ENCODE measurements at regions not wholly inside any gene's neighbourhood (a gene's known extent, or its start where the extent isn't known, plus 50 kb on each side); places are given as distances from the start of the nearest gene placed in this dataset.

- H3K4me1 ChIP-seq (ENCODE audit: low read depth): no peaks in the 10 kb centered on the region
- ATAC-seq (no peak), DNase-seq (no peak)
- intact Hi-C loops (cut with DNase I, micrococcal nuclease): no loop called here
- H3K36me3 ChIP-seq (ENCODE audit: low read depth): no peaks in the 10 kb centered on the region
- H3K9me3 ChIP-seq: no peaks in the 10 kb centered on the region
- no peak overlapping the region for H3K4me3 ChIP-seq
- TF ChIP-seq CTCF (IDR thresholded peaks at IDR 0.05): no peak
Observed at GRCh38 chr7:136064627-136065237, 87.6 kb upstream of the MTPN start.

DNA sequence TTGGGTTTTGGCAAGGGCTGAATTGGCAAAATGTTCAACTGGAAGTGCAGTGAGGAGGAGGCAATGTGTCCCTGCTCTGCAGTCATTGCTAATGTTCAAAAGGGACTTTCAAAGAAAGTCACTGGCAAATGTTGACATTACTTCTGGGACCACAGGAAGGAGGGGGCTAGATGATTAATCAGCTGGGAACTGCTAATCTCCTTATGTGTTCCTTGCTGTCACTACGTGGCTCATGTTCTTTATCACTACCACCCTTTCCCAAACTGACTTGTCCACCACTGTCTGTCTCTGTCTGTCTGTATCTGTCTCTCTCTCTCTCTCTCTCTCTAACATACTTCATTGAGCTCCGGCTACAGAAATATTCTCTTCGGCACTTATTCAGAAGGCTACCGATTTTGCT lies 86.9 kb upstream of the MTPN start:
- H3K4me3 ChIP-seq: no peak overlapping the region
- no peaks in the 10 kb centered on the region for H3K4me1 ChIP-seq (ENCODE audit: low read depth)
- H3K36me3 ChIP-seq (ENCODE audit: low read depth): no peaks in the 10 kb centered on the region
- intact Hi-C loops (cut with DNase I, micrococcal nuclease): no loop called here
- ATAC-seq (no peak), DNase-seq (no peak)
- no peaks in the 10 kb centered on the region for H3K9me3 ChIP-seq
- TF ChIP-seq CTCF (IDR thresholded peaks at IDR 0.05): no peak

GRCh38 chr7:136063326-136063666 lies 86.1 kb upstream of the MTPN start:
- TF ChIP-seq CTCF (IDR thresholded peaks at IDR 0.05): no peak
- H3K4me1 ChIP-seq (ENCODE audit: low read depth): no peaks in the 10 kb centered on the region
- H3K9me3 ChIP-seq: no peaks in the 10 kb centered on the region
- intact Hi-C loops (cut with DNase I, micrococcal nuclease): no loop called here
- DNase-seq: no peak
- H3K36me3 ChIP-seq (ENCODE audit: low read depth): no peaks in the 10 kb centered on the region
- no peak for ATAC-seq
- H3K4me3 ChIP-seq: no peak overlapping the region

DNA sequence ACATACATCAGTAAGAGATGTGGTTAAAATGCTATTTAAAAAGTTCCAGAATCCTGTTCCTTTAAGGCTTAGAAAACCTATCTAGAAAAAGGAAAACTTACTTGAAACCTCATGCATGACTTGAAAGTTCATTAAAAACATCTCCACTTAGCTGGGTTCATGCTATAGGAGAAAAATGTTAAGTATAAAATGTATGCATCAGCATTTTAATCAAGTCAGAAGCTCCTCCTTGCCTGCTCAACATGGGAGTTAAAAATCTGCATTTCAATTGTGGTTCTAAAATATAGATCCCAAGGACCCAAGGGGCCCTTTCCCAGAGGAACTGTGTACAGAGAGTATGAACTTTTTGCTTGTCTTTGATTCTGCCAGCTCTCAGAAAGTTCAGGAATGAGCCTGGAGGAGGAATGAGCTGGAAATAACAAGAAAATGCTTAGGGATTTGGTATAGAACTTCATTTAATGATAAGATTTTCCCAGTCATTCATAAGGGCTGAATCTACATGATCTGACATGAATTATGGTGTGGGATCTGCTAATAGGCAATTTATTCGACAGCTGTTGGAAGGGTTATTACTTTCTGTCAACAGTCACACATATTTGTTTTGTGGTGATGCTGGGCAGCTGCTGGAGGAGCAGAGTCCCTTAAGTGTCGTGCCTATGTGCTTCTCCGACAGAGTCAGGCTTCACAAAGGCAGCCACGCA lies 85.6 kb upstream of the MTPN start:
- Histone ChIP-seq H3K4me3 (no peak overlapping the region), H3K36me3 (ENCODE audit: low read depth) (no peaks in the 10 kb centered on the region), H3K4me1 (ENCODE audit: low read depth) (no peaks in the 10 kb centered on the region), H3K9me3 (no peaks in the 10 kb centered on the region)
- ATAC-seq: no peak
- DNase-seq: no peak
- no peak for TF ChIP-seq CTCF (IDR thresholded peaks at IDR 0.05)
- intact Hi-C loops (cut with DNase I, micrococcal nuclease): no loop called here

GRCh38 chr7:136061433-136061832 lies 84.3 kb upstream of the MTPN start:
- no peak for DNase-seq
- no peaks in the 10 kb centered on the region for H3K9me3 ChIP-seq
- no peak overlapping the region for H3K4me3 ChIP-seq
- H3K4me1 ChIP-seq (ENCODE audit: low read depth): no peaks in the 10 kb centered on the region
- intact Hi-C loops (cut with DNase I, micrococcal nuclease): no loop called here
- no peak for TF ChIP-seq CTCF (IDR thresholded peaks at IDR 0.05)
- no peaks in the 10 kb centered on the region for H3K36me3 ChIP-seq (ENCODE audit: low read depth)
- no peak for ATAC-seq

Data from mucosa of descending colon (tissue), 3 donors.